ENCODE measurements at regions not wholly inside any gene's neighbourhood (a gene's known extent, or its start where the extent isn't known, plus 50 kb on each side); places are given as distances from the start of the nearest gene placed in this dataset.

- TF ChIP-seq GATA3 (IDR thresholded peaks at IDR 0.05; ENCODE audit: low read depth, low read length) (no peak), GATA2 (IDR thresholded peaks at IDR 0.05; ENCODE audit: low read depth, low read length) (no peak)
These were observed 402.9 kb upstream of the TYRP1 start for GRCh38 chr9:12290166-12290869.

DNA sequence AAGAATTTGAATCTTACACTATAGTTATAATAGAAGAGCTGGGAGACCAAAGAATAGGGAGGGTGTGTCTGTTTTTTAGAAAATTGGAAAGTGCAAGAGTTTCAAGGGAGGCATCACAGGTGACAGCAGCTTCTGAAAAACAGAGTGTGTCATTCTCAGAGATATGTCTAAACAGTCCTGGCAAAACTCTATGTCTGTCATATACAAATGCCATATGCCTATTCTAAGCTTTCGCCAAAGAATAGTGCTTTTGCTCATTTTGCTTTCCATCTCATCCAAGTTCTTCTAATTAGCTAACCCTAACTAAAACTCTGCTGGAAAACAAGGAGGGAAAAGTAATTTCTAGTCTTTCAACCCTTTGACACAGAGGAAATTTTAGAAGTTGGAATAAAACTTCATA, 388.0 kb upstream of the TYRP1 start:
- TF ChIP-seq GATA2 (IDR thresholded peaks at IDR 0.05; ENCODE audit: low read depth, low read length) (no peak), GATA3 (IDR thresholded peaks at IDR 0.05; ENCODE audit: low read depth, low read length) (no peak)

DNA sequence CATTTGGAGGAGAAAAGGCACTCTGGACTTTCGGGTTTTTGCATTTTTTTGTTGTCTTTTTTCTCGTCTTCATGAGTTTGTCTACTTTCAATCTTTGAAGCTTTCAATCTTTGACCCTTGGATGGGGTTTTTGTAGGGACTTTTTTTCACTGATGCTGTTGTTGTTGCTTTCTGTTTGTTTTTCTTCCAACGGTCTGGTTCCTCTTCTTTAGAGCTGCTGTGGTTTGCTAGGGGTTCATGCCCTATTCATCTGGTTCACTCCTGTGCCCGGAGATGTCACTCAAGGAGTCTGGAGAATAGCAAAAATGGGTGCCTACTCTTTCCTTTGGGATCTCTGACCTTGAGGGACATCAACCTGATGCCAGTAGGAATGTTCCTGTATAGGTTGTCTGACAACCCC, 378.6 kb upstream of the TYRP1 start:
- TF ChIP-seq GATA3 (IDR thresholded peaks at IDR 0.05; ENCODE audit: low read depth, low read length) = no peak
- TF ChIP-seq GATA2 (IDR thresholded peaks at IDR 0.05; ENCODE audit: low read depth, low read length) = no peak

GRCh38 chr9:12318732-12319685, 374.2 kb upstream of the TYRP1 start:
- TF ChIP-seq GATA3 (IDR thresholded peaks at IDR 0.05; ENCODE audit: low read depth, low read length) (no peak), GATA2 (IDR thresholded peaks at IDR 0.05; ENCODE audit: low read depth, low read length) (no peak)

GRCh38 chr9:12329623-12329985, 363.6 kb upstream of the TYRP1 start:
- TF ChIP-seq GATA3 (IDR thresholded peaks at IDR 0.05; ENCODE audit: low read depth, low read length) (no peak), GATA2 (IDR thresholded peaks at IDR 0.05; ENCODE audit: low read depth, low read length) (no peak)

DNA sequence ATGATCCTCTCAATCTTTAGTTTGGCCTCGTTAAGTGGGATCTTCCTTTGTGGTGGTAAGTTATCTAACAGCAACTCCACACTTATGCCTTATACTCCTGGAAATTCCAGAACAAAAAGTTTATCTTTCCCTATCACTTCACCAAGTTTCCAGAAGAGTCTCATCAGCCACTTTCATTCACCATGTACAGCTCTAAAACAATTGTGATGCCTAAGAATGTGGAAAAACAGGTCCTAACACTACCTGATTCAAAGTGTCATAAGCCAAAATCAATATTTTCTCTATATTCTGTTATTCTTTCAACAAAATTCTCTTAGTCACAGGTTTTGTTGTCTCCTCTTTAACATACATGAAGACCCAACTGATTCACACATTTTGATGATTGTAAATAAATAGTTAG, 342.4 kb upstream of the TYRP1 start:
- TF ChIP-seq GATA2 (IDR thresholded peaks at IDR 0.05; ENCODE audit: low read depth, low read length) = no peak
- no peak for TF ChIP-seq GATA3 (IDR thresholded peaks at IDR 0.05; ENCODE audit: low read depth, low read length)

GRCh38 chr9:12351293-12352044, 341.7 kb upstream of the TYRP1 start:
- TF ChIP-seq GATA3 (IDR thresholded peaks at IDR 0.05; ENCODE audit: low read depth, low read length) (no peak), GATA2 (IDR thresholded peaks at IDR 0.05; ENCODE audit: low read depth, low read length) (no peak)

- TF ChIP-seq GATA2 (IDR thresholded peaks at IDR 0.05; ENCODE audit: low read depth, low read length) = no peak
- no peak for TF ChIP-seq GATA3 (IDR thresholded peaks at IDR 0.05; ENCODE audit: low read depth, low read length)
These were observed 341.2 kb upstream of the TYRP1 start for GRCh38 chr9:12352045-12352315.

GRCh38 chr9:12363439-12363838, 329.7 kb upstream of the TYRP1 start:
- TF ChIP-seq GATA3 (IDR thresholded peaks at IDR 0.05; ENCODE audit: low read depth, low read length) (no peak), GATA2 (IDR thresholded peaks at IDR 0.05; ENCODE audit: low read depth, low read length) (no peak)

GRCh38 chr9:12368569-12368968, 324.6 kb upstream of the TYRP1 start:
- TF ChIP-seq GATA2 (IDR thresholded peaks at IDR 0.05; ENCODE audit: low read depth, low read length) (no peak), GATA3 (IDR thresholded peaks at IDR 0.05; ENCODE audit: low read depth, low read length) (no peak)

DNA sequence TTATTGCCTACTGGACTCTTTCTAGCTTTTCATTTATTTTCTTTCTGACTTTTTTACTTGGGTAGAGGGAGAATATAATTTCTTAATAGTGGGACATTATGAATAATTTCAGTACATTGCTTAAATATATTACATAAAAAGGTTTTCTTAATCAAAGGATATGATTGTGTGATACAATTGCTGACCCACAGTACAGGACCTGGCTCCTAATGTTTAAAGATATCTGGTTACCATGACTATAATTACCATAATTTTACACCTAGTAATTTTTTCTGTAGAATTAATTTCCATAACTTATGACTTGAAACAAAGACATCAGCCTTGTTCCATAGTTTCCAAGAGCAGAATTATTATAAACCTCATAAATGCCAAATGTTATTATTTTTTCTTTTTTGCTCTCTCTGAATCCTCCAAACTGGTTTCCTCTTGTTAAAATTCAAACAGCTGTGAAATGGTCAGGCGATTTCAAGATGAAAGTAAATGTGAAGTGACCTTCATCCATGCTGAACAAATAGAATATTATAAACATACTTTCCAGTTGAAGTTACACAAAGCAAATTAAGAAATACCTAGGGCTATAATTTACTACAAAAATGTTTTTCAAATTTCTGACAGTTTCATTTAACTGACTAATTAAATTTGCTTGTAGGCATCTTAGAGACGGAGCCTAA, 301.2 kb upstream of the TYRP1 start:
- no peak for TF ChIP-seq GATA3 (IDR thresholded peaks at IDR 0.05; ENCODE audit: low read depth, low read length)

DNA sequence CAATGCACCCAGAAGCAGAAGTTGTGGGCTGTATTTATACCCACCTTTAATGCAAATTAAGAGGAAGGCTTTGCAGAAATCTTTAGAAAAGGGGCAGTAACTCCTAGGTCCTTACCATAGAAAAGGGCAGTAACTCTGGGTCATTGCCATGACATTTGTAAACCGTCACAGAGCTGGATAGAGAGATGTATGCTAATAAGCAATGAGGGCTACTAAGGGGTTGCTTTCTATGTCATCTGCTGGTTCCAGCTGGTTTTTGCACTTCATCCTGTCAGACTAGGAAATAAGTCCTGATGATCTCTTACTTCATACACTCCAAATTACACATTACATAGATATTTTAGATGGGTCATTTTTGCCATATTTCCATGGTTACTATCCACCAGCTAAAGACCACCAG, 299.1 kb upstream of the TYRP1 start:
- no peak for TF ChIP-seq GATA3 (IDR thresholded peaks at IDR 0.05; ENCODE audit: low read depth, low read length)
- no peak for TF ChIP-seq GATA2 (IDR thresholded peaks at IDR 0.05; ENCODE audit: low read depth, low read length)

- no peak for TF ChIP-seq GATA2 (IDR thresholded peaks at IDR 0.05; ENCODE audit: low read depth, low read length)
- TF ChIP-seq GATA3 (IDR thresholded peaks at IDR 0.05; ENCODE audit: low read depth, low read length) = no peak
These were observed 289.5 kb upstream of the TYRP1 start for GRCh38 chr9:12403721-12404120.

GRCh38 chr9:12413986-12414385, 279.2 kb upstream of the TYRP1 start:
- TF ChIP-seq GATA3 (IDR thresholded peaks at IDR 0.05; ENCODE audit: low read depth, low read length) (no peak), GATA2 (IDR thresholded peaks at IDR 0.05; ENCODE audit: low read depth, low read length) (no peak)
